Activated CD4-positive, alpha-beta T cell treated with anti-CD3 and anti-CD28 coated beads, Interleukin-2, Interleukin-4, amounts not matched to agents 100 ng/mL and 50 ng/mL, durations not matched to agents 16 hours and 8 hours (primary cell): ENCODE measurements at regions not wholly inside any gene's neighbourhood (a gene's known extent, or its start where the extent isn't known, plus 50 kb on each side); places are given as distances from the start of the nearest gene placed in this dataset.

Experiments used
- DNase-seq: peaks from one replicate; pipeline ENCODE4 v3.0.0-alpha.2; 2020; ENCODE audit warnings: low spot score

GRCh38 chr11:15773476-15774387, 582.6 kb downstream of the SOX6 start:
- no peak for DNase-seq

DNA sequence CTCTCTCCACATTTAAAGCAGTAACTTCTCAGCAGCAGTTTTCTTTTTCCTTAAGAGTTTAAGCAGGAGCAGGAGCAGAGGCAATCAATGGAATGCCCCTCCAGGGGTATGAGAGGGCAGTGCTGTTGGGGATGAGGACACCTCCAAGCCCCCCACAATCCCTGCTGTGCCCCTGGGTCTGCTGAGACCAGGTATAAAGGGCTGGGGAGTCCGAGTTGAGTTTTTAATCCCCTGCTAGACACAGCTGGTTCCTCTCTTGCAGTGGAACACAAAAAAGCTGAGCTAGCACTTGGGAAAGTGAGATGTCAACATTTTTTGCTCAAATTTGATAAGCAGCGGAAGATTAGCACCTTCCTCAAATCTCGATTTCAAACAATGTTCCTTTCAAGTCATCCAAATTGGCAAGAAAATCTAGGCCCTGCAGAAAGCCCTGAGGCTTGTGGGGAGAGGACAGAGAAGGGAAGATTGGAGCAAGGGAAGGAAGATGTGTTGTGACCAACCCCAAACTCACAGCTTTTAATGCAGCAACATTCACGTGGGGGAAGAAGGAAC, 581.9 kb downstream of the SOX6 start:
- no peak for DNase-seq

DNA sequence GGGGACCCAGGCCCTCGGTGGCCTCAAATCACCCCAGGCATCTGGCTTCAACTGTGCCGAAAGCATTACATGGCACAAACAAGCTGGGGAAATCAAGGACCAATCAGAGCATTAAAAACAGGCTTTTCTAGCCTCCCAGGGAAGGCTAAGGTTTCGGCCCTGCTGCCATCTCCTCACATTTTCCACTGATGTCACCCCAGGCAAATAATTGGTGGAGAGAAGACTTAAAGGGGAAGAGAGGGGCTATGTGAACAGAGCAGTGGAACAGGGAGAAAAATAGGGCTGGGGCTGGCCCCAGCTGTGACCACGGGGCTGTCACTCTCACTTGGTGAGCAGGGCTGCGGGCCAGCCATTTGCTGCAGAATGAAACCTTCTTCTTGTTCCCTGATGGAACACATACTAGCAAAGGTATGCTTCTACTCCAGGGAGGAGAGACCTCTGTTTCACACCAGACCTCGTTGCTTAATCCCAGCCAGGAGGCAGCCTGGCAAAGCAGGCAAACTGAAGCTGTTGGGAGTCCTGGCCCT, 581.3 kb downstream of the SOX6 start:
- DNase-seq: no peak

GRCh38 chr11:15775797-15776196, 580.5 kb downstream of the SOX6 start:
- DNase-seq: no peak

DNA sequence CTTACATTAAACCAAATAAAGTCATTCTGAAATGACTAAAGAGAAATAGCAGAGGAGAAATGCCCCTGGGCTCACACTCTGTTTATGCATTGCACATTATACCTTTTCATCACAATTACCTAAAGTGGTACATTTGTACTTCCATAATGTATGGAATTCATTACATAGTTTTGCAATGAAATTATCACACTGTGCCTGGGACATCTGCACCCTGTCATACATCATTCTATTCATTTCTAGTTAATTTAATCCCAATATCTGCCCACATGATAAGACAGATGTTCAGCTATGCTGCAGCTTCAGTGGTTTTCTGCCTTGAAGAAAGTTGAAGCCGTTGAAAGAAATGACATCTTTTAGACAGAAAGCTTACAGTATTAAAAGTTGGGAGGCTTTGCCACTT, 580.0 kb downstream of the SOX6 start:
- no peak for DNase-seq

DNA sequence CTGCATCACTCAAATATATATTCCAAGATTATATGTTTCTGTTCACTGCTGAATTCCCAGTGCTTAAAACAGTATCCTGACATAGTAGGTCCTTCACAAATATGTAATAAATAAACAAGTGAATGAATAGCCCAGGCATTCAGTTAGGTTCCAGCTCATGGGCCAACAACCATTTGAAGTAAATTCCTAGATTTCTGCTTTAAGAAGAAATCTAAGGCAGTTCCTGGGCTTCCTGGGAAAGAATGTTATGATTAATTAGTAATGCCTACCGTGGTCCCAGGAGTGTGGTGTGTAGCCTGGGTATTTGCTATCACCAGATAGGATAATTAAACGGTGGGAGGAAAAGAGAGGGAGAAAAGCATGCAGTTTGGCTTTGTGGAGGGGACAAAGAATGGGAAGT, 576.8 kb downstream of the SOX6 start:
- no peak for DNase-seq

GRCh38 chr11:15780382-15780781, 576.0 kb downstream of the SOX6 start:
- no peak for DNase-seq

- DNase-seq: no peak
These were observed 575.5 kb downstream of the SOX6 start for GRCh38 chr11:15780837-15781236.

GRCh38 chr11:15783619-15784018, 572.7 kb downstream of the SOX6 start:
- no peak for DNase-seq

DNA sequence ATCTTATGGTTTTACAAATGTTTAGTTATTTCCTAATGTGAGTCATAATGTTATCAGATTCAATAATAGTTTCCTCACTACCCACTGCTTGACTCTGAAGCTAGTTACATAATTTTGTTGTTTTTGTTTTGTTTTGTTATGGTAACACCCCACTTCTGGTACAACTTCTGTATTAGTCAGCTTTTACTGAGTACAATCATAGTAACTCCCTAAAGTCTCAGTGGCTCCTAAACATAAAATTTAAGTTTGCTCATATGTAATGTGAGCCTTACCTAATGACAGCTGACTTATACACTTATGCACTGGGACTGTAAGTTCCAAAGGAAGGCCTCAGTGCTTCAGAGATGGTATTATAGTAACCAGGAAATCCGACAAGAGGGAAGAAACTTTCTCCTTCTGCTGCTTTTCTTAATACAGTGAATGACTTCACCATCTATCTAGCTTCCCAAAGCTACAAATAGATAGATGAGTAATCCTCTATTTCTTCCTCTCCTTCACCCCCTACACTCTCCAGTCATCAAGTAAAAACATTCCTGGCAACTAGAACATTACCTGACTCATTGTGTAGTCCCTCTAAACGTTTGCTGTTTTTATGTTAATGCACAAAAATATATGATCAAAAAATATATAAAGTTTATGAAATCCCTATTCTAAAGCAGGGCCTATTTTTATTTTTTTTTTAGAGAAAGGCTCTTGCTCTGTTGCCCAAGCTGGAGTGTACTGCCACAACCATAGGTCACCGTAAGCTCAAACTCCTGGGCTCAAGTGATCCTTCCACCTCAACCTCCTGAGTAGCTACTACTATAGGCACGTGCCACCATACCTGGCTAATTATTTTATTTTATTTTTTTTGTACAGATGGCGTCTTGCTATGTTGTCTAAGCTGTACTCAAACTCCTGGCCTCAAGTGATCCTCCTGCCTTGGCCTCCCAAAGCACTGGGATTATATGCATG, 563.0 kb downstream of the SOX6 start:
- no peak for DNase-seq

DNA sequence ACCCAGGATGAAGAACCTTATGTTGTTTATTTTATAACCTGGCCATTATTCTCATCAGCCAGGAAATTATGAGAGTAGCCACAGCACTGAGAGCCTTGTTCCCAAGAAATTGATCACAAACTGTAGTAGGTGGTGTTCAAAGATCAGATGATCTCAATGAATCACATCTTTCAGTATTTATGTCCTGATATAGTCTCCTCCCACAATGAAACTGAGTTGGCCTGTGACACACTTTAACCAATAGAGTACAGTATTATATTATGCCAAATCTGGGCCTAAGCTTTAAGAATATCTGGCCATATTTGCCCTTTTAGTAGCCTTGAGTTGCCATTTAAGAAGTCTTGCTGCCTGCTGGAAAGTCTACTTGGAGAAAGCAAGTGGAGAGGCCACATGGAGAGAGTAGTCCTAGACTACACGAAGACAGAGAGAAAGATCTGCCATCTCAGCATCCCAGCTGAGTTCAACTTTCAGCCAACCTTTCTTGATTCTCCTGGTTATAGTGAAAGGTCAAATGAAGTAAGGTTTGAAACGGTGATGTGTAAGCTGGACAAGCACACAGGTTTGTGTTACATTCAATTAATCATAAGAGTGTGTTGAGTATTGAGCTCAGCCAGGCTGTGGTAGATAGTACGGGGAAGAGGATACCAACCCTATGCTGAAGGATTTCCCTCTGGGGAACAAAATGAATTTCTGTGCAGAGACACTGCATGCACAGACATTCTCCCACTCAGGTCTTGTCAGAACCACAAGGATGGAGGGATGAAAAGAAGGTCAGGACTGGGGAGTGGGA, 561.8 kb downstream of the SOX6 start:
- DNase-seq: no peak

DNA sequence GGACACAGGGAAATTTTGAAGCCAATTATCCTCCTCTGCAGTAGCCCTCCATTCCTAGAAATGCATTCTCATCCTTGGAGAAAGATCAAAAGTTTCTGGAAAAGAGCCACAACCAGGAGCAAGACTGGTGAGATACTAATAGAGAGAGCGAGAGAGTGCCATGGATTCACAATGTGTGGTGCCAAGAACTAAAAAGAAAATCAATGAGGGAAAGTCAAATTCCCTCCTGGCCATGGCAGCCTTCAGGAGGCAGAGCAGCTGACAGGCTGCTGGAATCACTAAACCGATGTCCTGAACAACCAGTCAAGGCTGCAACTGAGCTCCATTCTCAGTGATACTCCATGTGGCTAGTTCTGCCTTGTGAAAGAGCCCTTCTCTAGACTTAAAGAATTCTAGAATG, 561.0 kb downstream of the SOX6 start:
- DNase-seq: no peak

- DNase-seq: no peak
These were observed 556.1 kb downstream of the SOX6 start for GRCh38 chr11:15800111-15800800.

GRCh38 chr11:15801126-15801525, 555.2 kb downstream of the SOX6 start:
- DNase-seq: no peak

- no peak for DNase-seq
These were observed 554.7 kb downstream of the SOX6 start for GRCh38 chr11:15801616-15802015.

GRCh38 chr11:15805726-15806125, 550.6 kb downstream of the SOX6 start:
- DNase-seq: no peak

DNA sequence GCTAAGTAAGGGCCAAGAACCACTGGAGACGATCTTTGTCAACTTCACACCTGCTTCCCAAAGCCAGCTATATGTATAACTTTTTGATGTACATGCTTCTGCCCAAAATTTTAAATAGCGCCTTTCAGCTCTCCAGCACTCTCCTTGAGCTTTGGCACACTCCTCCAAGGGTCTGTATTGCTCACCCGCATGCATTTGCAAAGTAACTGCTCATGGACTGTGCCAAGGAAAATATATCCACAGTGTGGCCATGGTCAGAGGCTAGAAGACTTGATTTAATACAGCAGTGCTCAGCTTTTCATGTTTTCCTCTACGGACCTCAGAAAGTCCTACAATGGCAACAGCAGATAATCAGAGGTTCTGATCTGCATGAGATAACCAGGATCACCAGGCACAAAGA, 550.1 kb downstream of the SOX6 start:
- no peak for DNase-seq

- DNase-seq: no peak
These were observed 548.5 kb downstream of the SOX6 start for GRCh38 chr11:15807827-15808226.

DNA sequence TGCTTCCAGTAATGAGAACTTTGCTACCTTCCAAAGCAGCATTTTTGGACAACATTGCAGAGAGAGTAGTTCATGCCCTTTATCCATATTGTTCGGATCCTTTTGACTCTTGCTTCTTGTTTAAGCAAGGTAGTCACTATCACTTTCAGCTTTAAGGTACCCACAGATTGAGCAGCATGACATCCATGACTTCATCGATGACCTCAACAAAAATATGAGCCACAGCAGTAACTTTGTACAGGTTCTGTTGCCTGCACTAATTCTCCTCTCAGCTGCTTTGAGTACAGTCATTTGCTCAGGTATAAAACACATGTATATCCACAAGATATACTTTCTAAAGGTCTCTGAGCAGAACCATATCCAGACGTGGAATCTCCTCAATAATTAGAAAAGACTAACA, 546.3 kb downstream of the SOX6 start:
- no peak for DNase-seq

GRCh38 chr11:15810525-15810924, 545.8 kb downstream of the SOX6 start:
- DNase-seq: no peak
